Activated CD4-positive, alpha-beta T cell treated with anti-CD3 and anti-CD28 coated beads, Interleukin-2, amount 50 U/mL, for 1 hour (primary cell): ENCODE measurements at regions not wholly inside any gene's neighbourhood (a gene's known extent, or its start where the extent isn't known, plus 50 kb on each side); places are given as distances from the start of the nearest gene placed in this dataset.
"Not testable (repeated sequence)": the region's sequence is repeated elsewhere in the genome, so short reads cannot be mapped to it uniquely, and the experiment has no call there.

Source experiments
- DNase-seq: peaks from one replicate; pipeline ENCODE4 v3.0.0-alpha.2; 2020

GRCh38 chr21:23939369-23940065 lies 1667.8 kb downstream of the MRPL39 start:
- no peak for DNase-seq

GRCh38 chr21:23936991-23937390 lies 1670.3 kb downstream of the MRPL39 start:
- DNase-seq: no peak

- DNase-seq: no peak
These were observed 1671.1 kb downstream of the MRPL39 start for GRCh38 chr21:23936224-23936623.

GRCh38 chr21:23930565-23930964 lies 1676.7 kb downstream of the MRPL39 start:
- no peak for DNase-seq

- DNase-seq: not testable (repeated sequence)
These were observed 1680.9 kb downstream of the MRPL39 start for GRCh38 chr21:23926430-23926829.

- DNase-seq: no peak
These were observed 1685.4 kb downstream of the MRPL39 start for GRCh38 chr21:23921670-23922418.

GRCh38 chr21:23900727-23901126 lies 1706.6 kb downstream of the MRPL39 start:
- no peak for DNase-seq

GRCh38 chr21:23899561-23899960 lies 1707.7 kb downstream of the MRPL39 start:
- no peak for DNase-seq

GRCh38 chr21:23890652-23891051 lies 1716.6 kb downstream of the MRPL39 start:
- DNase-seq: no peak

- peak; percentile 13 for DNase-seq
These were observed 1719.5 kb downstream of the MRPL39 start for GRCh38 chr21:23887725-23888306.

- DNase-seq: no peak
These were observed 1720.2 kb downstream of the MRPL39 start for GRCh38 chr21:23886828-23887724.

- no peak for DNase-seq
These were observed 1725.5 kb downstream of the MRPL39 start for GRCh38 chr21:23881783-23882182.

- no peak for DNase-seq
These were observed 1730.2 kb downstream of the MRPL39 start for GRCh38 chr21:23876925-23877558.

- DNase-seq: no peak
These were observed 1733.0 kb downstream of the MRPL39 start for GRCh38 chr21:23874271-23874670.

GRCh38 chr21:23861911-23862504 lies 1745.3 kb downstream of the MRPL39 start:
- DNase-seq: no peak

GRCh38 chr21:23858878-23859277 lies 1748.4 kb downstream of the MRPL39 start:
- no peak for DNase-seq

- DNase-seq: no peak
These were observed 1753.4 kb downstream of the MRPL39 start for GRCh38 chr21:23853796-23854379.

- no peak for DNase-seq
These were observed 1769.7 kb downstream of the MRPL39 start for GRCh38 chr21:23837564-23837963.

- no peak for DNase-seq
These were observed 1784.5 kb downstream of the MRPL39 start for GRCh38 chr21:23822760-23823159.

- DNase-seq: no peak
These were observed 1789.9 kb downstream of the MRPL39 start for GRCh38 chr21:23817337-23817736.

- DNase-seq: no peak
These were observed 1794.8 kb downstream of the MRPL39 start for GRCh38 chr21:23812485-23812884.

GRCh38 chr21:23811805-23812204 lies 1795.5 kb downstream of the MRPL39 start:
- no peak for DNase-seq
